OCI-LY7 (cell line): ENCODE measurements at regions not wholly inside any gene's neighbourhood (a gene's known extent, or its start where the extent isn't known, plus 50 kb on each side); places are given as distances from the start of the nearest gene placed in this dataset.

ENCODE experiments used
- BruUV-seq: library from RNA; stranded (reverse); fragments of 400-500 nt; replicated peaks from 2 replicates; lab custom pipeline; 2021; lab: Mats Ljungman, UMichigan
- CTCF ChIA-PET: fragments of 300-600 bp; sonication (Branson Sonifier 250); formaldehyde crosslinking; loops from one replicate; lab custom pipeline; 2022; ENCODE audit warnings: antibody characterized with exemption; ENCODE audit not compliant: unreplicated experiment; lab: Charles Lee
- POLR2A ChIA-PET: fragments of 300-600 bp; sonication (Branson Sonifier 250); formaldehyde crosslinking; loops from one replicate; lab custom pipeline; 2022; ENCODE audit warnings: antibody characterized with exemption; lab: Charles Lee
- DNase-seq: peaks from one replicate; pipeline ENCODE4 v3.0.0-alpha.2; 2015; ENCODE audit warnings: low spot score
- H2AFZ ChIP-seq: fragments of 200-600 bp; sonication (generic), shearing (Covaris generic); 2 replicates; pipeline ENCODE4 v1.6.1; 2014; ENCODE audit warnings: mild to moderate bottlenecking, antibody characterized with exemption, low read length, moderate library complexity
- H3K27ac ChIP-seq: fragments of 200-600 bp; sonication (generic); 2 replicates; pipeline ENCODE4 v1.5.1; 2014; ENCODE audit warnings: mixed run types, low read depth, mild to moderate bottlenecking, moderate library complexity, low read length, inconsistent platforms; ENCODE audit not compliant: poor library complexity, severe bottlenecking
- H3K36me3 ChIP-seq: fragments of 200-600 bp; sonication (generic); 2 replicates; pipeline ENCODE4 v1.6.1; 2014; ENCODE audit warnings: mild to moderate bottlenecking, antibody characterized with exemption, low read length, moderate library complexity, mixed read lengths; ENCODE audit not compliant: insufficient read depth
- H3K4me1 ChIP-seq: fragments of 200-600 bp; sonication (generic); 2 replicates; pipeline ENCODE4 v1.5.1; 2014; ENCODE audit warnings: mild to moderate bottlenecking, low read length; ENCODE audit not compliant: insufficient read depth, poor library complexity, severe bottlenecking
- H3K4me2 ChIP-seq: fragments of 200-600 bp; sonication (generic); 2 replicates; pipeline ENCODE4 v1.6.1; 2014; ENCODE audit warnings: mild to moderate bottlenecking, low read length
- H3K4me3 ChIP-seq: fragments of 200-600 bp; sonication (generic); 2 replicates; pipeline ENCODE4 v1.5.1; 2014; ENCODE audit warnings: mild to moderate bottlenecking, low read depth, low read length; ENCODE audit not compliant: poor library complexity, severe bottlenecking
- H3K79me2 ChIP-seq: fragments of 200-600 bp; sonication (generic); 2 replicates; pipeline ENCODE4 v1.6.1; 2016; ENCODE audit warnings: low read depth, mild to moderate bottlenecking, low read length, moderate library complexity, mixed read lengths; ENCODE audit not compliant: insufficient read depth
- H3K9me2 ChIP-seq: fragments of 200-600 bp; sonication (generic); 2 replicates; pipeline ENCODE4 v1.6.1; 2016; ENCODE audit warnings: mild to moderate bottlenecking, low read length, mixed read lengths; ENCODE audit not compliant: insufficient read depth
- H3K9me3 ChIP-seq: fragments of 200-600 bp; sonication (generic); 2 replicates; pipeline ENCODE4 v1.6.1; 2014; ENCODE audit warnings: mild to moderate bottlenecking, mixed run types, low read length, mixed read lengths
- H4K20me1 ChIP-seq: fragments of 200-600 bp; sonication (generic); 2 replicates; pipeline ENCODE4 v1.6.1; 2014; ENCODE audit warnings: mild to moderate bottlenecking, antibody characterized with exemption, low read length, moderate library complexity, mixed read lengths; ENCODE audit not compliant: insufficient read depth
- EZH2phosphoT487 ChIP-seq: fragments of 200-600 bp; sonication (generic); IDR thresholded peaks from 2 replicates; pipeline ENCODE4 v1.6.1; 2018; ENCODE audit warnings: low read depth, borderline replicate concordance, mild to moderate bottlenecking, mixed run types, antibody characterized with exemption, low read length, moderate library complexity, mixed read lengths
- intact Hi-C: fragments of 100-400 bp; cut with micrococcal nuclease; formaldehyde crosslinking; loops from one replicate; pipeline ENCODE4 v1.10.0; 2022; ENCODE audit not compliant: unreplicated experiment
- TF ChIP-seq, protein P1 (sequence below): fragments of 200-600 bp; sonication (generic); conservative IDR thresholded peaks from 2 replicates; pipeline ENCODE4 v1.5.1; 2014; ENCODE audit warnings: mild to moderate bottlenecking, antibody characterized with exemption, low read length, moderate library complexity, mixed read lengths

DNA sequence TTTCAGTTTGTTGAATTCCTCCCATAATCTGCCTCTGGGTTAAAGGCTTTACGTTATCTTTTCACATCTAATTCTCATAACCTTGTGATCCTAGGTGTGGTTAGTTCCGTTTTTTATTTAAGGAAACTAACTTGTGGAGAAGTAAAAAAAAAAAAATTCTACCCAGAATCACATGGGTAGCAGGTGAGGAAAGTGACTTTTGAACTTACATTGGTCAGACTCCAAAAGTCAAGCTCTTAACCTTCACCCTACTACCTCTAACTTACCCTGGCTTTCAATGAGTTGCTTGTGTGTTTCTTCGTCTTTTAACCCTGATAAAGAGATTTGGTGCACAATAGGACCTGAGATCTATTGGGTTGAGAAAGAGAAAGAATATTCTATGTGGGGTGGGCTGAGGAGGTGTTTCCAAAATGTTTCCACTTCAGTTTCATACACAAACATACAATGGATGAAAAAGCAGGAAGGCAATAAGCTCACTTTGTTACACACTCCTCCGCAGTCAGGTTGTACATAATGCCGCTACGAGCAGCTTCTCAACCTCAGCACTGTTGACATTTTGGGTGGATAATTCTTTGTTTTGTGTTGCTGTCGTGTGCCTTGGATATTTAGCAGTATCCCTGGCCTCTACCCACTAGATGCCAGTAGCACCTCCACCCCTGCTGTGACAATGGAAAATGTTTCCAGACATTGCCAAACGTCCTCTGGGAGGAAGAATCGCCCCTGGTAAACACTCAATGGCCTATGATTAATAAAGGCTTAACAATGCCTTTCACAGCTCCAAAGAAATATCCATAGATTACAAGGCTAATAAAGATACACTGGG is 193.0 kb upstream of the ZNF217 start:
- Histone ChIP-seq H3K27ac (no peak overlapping the region), H4K20me1 (no peaks in the 10 kb centered on the region), H3K4me2 (peak overlapping the region; percentile 4; the same call in 1 of the 2 replicates), H3K79me2 (peaks cover 6% of the 10 kb centered on the region; the same call in 1 of the 2 replicates), H3K36me3 (no peaks in the 10 kb centered on the region), H3K9me2 (no peaks in the 10 kb centered on the region), H2AFZ (peak overlapping the region; percentile 47; the same call in 1 of the 2 replicates), H3K9me3 (no peaks in the 10 kb centered on the region), H3K4me3 (no peak overlapping the region), H3K4me1 (peaks cover 12% of the 10 kb centered on the region)
- CTCF ChIA-PET: no interaction called here
- BruUV-seq: no TSS peak
- intact Hi-C loops: no loop called here
- POLR2A ChIA-PET: interaction anchor here (0.8 to 2.3 kb wide), 2 partner anchors 12 to 44 kb away, joined by 3 to 22 read pairs; no protein-coding TSS in a partner anchor
- TF ChIP-seq, protein P1, sequence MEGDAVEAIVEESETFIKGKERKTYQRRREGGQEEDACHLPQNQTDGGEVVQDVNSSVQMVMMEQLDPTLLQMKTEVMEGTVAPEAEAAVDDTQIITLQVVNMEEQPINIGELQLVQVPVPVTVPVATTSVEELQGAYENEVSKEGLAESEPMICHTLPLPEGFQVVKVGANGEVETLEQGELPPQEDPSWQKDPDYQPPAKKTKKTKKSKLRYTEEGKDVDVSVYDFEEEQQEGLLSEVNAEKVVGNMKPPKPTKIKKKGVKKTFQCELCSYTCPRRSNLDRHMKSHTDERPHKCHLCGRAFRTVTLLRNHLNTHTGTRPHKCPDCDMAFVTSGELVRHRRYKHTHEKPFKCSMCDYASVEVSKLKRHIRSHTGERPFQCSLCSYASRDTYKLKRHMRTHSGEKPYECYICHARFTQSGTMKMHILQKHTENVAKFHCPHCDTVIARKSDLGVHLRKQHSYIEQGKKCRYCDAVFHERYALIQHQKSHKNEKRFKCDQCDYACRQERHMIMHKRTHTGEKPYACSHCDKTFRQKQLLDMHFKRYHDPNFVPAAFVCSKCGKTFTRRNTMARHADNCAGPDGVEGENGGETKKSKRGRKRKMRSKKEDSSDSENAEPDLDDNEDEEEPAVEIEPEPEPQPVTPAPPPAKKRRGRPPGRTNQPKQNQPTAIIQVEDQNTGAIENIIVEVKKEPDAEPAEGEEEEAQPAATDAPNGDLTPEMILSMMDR: no peak
- no peak for TF ChIP-seq EZH2phosphoT487
- DNase-seq: peak; percentile 22

DNA sequence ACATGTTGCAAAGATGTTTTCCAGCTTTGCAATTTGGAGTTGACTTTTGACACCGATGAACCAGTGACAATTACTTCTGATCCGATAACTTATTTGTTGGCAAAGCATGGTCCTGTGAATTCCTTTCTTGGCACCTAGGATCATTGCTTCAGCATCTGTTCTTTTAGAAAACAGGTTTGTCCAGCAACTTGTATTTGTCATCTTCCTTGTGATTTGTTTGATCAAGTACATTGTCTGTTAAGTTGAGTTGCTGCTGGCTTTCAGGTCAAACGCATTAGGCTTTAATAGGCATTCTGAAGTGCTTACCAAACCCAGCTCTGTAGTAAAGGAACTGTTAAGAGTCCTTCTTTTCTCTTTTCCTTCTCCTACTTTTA is 192.4 kb upstream of the ZNF217 start:
- CTCF ChIA-PET: no interaction called here
- no peak for DNase-seq
- Histone ChIP-seq H2AFZ (peak overlapping the region; percentile 47; the same call in 1 of the 2 replicates), H3K27ac (no peak overlapping the region), H4K20me1 (no peaks in the 10 kb centered on the region), H3K4me1 (peaks cover 12% of the 10 kb centered on the region), H3K9me2 (no peaks in the 10 kb centered on the region), H3K4me3 (no peak overlapping the region), H3K4me2 (0 out of 2 replicates have a peak overlapping the region, but pooled peaks have one; percentile 4), H3K9me3 (no peaks in the 10 kb centered on the region), H3K36me3 (no peaks in the 10 kb centered on the region), H3K79me2 (peaks cover 6% of the 10 kb centered on the region; the same call in 1 of the 2 replicates)
- POLR2A ChIA-PET: interaction anchor here (0.8 to 2.3 kb wide), 2 partner anchors 11 to 45 kb away, joined by 3 to 22 read pairs; no protein-coding TSS in a partner anchor
- no TSS peak for BruUV-seq
- TF ChIP-seq EZH2phosphoT487: no peak
- TF ChIP-seq, protein P1: no peak
- intact Hi-C loops: no loop called here

DNA sequence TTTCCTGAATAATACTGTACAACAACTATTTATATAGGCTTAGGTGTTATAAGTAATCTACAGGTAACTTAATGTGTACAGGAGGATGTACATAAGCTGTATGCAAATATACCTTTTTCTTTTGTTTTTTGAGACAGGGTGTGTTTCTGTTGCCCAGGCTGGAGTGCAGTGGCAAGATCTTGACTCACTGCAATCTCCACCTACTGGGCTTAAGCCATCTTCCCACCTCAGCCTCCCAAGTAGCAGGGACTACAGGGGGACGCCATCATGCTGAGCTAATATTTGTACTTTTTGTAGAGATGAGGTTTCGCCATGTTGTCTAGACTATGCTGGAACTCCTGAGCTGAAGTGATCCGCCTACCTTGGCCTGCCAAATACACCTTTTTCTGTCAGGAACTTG is 191.7 kb upstream of the ZNF217 start:
- H3K4me1 ChIP-seq: peaks cover 12% of the 10 kb centered on the region
- no peak overlapping the region for H3K27ac ChIP-seq
- H2AFZ ChIP-seq: no peak overlapping the region
- no peaks in the 10 kb centered on the region for H3K9me2 ChIP-seq
- no peak for DNase-seq
- TF ChIP-seq, protein P1: no peak
- no peak for TF ChIP-seq EZH2phosphoT487
- ChIA-PET CTCF (no interaction called here), POLR2A (interaction anchor here (0.8 to 2.3 kb wide), 2 partner anchors 11 to 25 kb away, joined by 4 to 22 read pairs; no protein-coding TSS in a partner anchor)
- no peak overlapping the region for H3K4me3 ChIP-seq
- intact Hi-C loops: no loop called here
- H3K4me2 ChIP-seq: no peak overlapping the region
- no peaks in the 10 kb centered on the region for H3K9me3 ChIP-seq
- H4K20me1 ChIP-seq: no peaks in the 10 kb centered on the region
- peaks cover 6% of the 10 kb centered on the region; the same call in 1 of the 2 replicates for H3K79me2 ChIP-seq
- H3K36me3 ChIP-seq: no peaks in the 10 kb centered on the region
- no TSS peak for BruUV-seq
